ENCODE measurements at regions not wholly inside any gene's neighbourhood (a gene's known extent, or its start where the extent isn't known, plus 50 kb on each side); places are given as distances from the start of the nearest gene placed in this dataset.

DNA sequence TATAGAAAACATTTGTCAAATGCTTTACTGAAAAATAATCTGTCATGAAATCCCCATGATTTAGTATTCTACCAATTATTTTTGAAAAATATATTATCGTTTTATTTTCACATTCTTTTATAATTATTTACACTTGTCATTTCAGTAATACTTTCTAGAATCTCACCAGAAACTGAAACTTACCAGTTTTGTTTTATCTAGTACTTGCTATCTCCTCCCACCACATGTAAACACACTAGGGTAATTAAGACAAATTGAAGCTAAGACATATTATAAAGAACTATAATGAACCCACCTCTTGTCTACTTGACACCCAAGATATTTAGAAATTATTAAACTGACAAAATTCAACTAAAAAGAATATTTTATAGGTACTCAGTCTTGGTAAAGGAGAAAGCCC lies 51.5 kb upstream of the GRM3 start:
- H3K79me2 ChIP-seq (ENCODE audit: control insufficient read depth in 1 of 2, insufficient read depth in 2 of 2, low read length in 2 of 2) = no peaks in the 10 kb centered on the region
- H3K79me1 ChIP-seq (ENCODE audit: low read depth, low read length) = no peaks in the 10 kb centered on the region
- no peak overlapping the region for H3K23ac ChIP-seq (ENCODE audit: insufficient read length)
- no peak overlapping the region for H2BK15ac ChIP-seq (ENCODE audit: low read length)
- H2BK12ac ChIP-seq (ENCODE audit: low read depth, low read length) = no peak overlapping the region
- no peak overlapping the region for H3K9ac ChIP-seq (replicated peaks in 1 of 4; ENCODE audit: extremely low read depth in 1 of 4, low read depth in 3 of 4, low read length in 3 of 4)
- H2BK5ac ChIP-seq (ENCODE audit: low read depth, low read length) = no peak overlapping the region
- no peak overlapping the region for H2BK120ac ChIP-seq (replicated peaks; ENCODE audit: low read depth, low read length)
- H3K4me3 ChIP-seq (ENCODE audit: extremely low read depth in 1 of 4, insufficient read depth in 2 of 4, low read depth in 3 of 4, low read length in 4 of 4) = no peak overlapping the region
- ChIA-PET CTCF (ENCODE audit: partially characterized antibody) (no interaction called here), POLR2A (ENCODE audit: partially characterized antibody) (no interaction called here)
- H4K91ac ChIP-seq (replicated peaks; ENCODE audit: insufficient read length, low read length) = no peak overlapping the region
- H3K56ac ChIP-seq (replicated peaks; ENCODE audit: insufficient read length, low read depth, low read length) = no peak overlapping the region
- H3K4ac ChIP-seq (replicated peaks; ENCODE audit: insufficient read length, low read depth, low read length) = no peak overlapping the region
- FAIRE-seq (no peak), DNase-seq (ENCODE audit: low read depth in 1 of 2, low spot score in 2 of 2) (no peak)
- H3K27me3 ChIP-seq (replicated peaks in 1 of 4; ENCODE audit: control insufficient read depth in 3 of 4, extremely low read depth in 1 of 4, insufficient read depth in 3 of 4, low read length in 3 of 4) = no peaks in the 10 kb centered on the region
- no peaks in the 10 kb centered on the region for H3K9me3 ChIP-seq (ENCODE audit: insufficient read depth in 2 of 2, low read depth in 1 of 2, low read length in 1 of 2)
- H2AK5ac ChIP-seq (ENCODE audit: low read depth, low read length) = no peak overlapping the region
- no peak overlapping the region for H4K5ac ChIP-seq (ENCODE audit: insufficient read length, low read depth, low read length)
- no peak overlapping the region for H3K14ac ChIP-seq (ENCODE audit: insufficient read length)
- H2BK20ac ChIP-seq (ENCODE audit: low read length) = no peak overlapping the region
- 56% methylated on average over 1 of the region's 1 CpG; no CpG with 5 or more reads in 1 of the 2 experiments for WGBS, 2 experiments (ENCODE audit: extremely low coverage in 1 of 2, insufficient coverage in 1 of 2, insufficient read length in 1 of 2, insufficient replicate concordance in 2 of 2, low coverage in 1 of 2, low lambda C conversion rate in 2 of 2, missing lambda C conversion rate in 1 of 2)
- H4K20me1 ChIP-seq (replicated peaks in 1 of 2; ENCODE audit: control insufficient read depth in 1 of 2, insufficient read depth in 2 of 2, low read length in 2 of 2) = no peaks in the 10 kb centered on the region
- no peak overlapping the region for H3K18ac ChIP-seq (ENCODE audit: extremely low read depth, low read length)
- H2AFZ ChIP-seq (ENCODE audit: low read length) = no peak overlapping the region
- H3K23me2 ChIP-seq (ENCODE audit: low read depth, low read length) = no peaks in the 10 kb centered on the region
- no peaks in the 10 kb centered on the region for H3K4me1 ChIP-seq (replicated peaks in 1 of 4; ENCODE audit: control insufficient read depth in 3 of 4, insufficient read depth in 4 of 4, low read length in 3 of 4)
- no peak overlapping the region for H3K4me2 ChIP-seq (ENCODE audit: insufficient read depth in 1 of 2, low read depth in 2 of 2, low read length in 2 of 2)
- no peak overlapping the region for H3K27ac ChIP-seq (ENCODE audit: low read depth, low read length)
- H3K36me3 ChIP-seq (ENCODE audit: control insufficient read depth in 2 of 4, insufficient read depth in 4 of 4, low read length in 3 of 4) = no peaks in the 10 kb centered on the region
- H4K8ac ChIP-seq (ENCODE audit: extremely low read depth, insufficient read depth, low read length) = no peak overlapping the region
- TF ChIP-seq GTF2F1 (IDR thresholded peaks at IDR 0.05; ENCODE audit: borderline replicate concordance, low read depth, low read length) (no peak), KDM5A (IDR thresholded peaks at IDR 0.05; ENCODE audit: low read length) (no peak), BRCA1 (IDR thresholded peaks at IDR 0.05; ENCODE audit: low read depth, low read length) (no peak), BCL11A (IDR thresholded peaks at IDR 0.05; ENCODE audit: low read depth in 2 of 2, low read length in 2 of 2) (no peak), EP300 (IDR thresholded peaks at IDR 0.05; ENCODE audit: borderline replicate concordance in 1 of 2, low read depth in 2 of 2, low read length in 2 of 2) (no peak), RAD21 (IDR thresholded peaks at IDR 0.05 in 1 of 2, conservative IDR thresholded peaks at IDR 0.05 in 1 of 2; ENCODE audit: low read depth in 2 of 2, low read length in 2 of 2) (no peak), RFX5 (IDR thresholded peaks at IDR 0.05; ENCODE audit: borderline replicate concordance, low read depth, low read length) (no peak)
- TF ChIP-seq, protein P1, sequence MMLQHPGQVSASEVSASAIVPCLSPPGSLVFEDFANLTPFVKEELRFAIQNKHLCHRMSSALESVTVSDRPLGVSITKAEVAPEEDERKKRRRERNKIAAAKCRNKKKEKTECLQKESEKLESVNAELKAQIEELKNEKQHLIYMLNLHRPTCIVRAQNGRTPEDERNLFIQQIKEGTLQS (IDR thresholded peaks at IDR 0.05; ENCODE audit: insufficient read depth, low read depth, low read length) = no peak
- TF ChIP-seq, protein P2, sequence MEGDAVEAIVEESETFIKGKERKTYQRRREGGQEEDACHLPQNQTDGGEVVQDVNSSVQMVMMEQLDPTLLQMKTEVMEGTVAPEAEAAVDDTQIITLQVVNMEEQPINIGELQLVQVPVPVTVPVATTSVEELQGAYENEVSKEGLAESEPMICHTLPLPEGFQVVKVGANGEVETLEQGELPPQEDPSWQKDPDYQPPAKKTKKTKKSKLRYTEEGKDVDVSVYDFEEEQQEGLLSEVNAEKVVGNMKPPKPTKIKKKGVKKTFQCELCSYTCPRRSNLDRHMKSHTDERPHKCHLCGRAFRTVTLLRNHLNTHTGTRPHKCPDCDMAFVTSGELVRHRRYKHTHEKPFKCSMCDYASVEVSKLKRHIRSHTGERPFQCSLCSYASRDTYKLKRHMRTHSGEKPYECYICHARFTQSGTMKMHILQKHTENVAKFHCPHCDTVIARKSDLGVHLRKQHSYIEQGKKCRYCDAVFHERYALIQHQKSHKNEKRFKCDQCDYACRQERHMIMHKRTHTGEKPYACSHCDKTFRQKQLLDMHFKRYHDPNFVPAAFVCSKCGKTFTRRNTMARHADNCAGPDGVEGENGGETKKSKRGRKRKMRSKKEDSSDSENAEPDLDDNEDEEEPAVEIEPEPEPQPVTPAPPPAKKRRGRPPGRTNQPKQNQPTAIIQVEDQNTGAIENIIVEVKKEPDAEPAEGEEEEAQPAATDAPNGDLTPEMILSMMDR (IDR thresholded peaks at IDR 0.05; ENCODE audit: control extremely low read depth in 1 of 3, insufficient read depth in 1 of 3, low read depth in 1 of 3, low read length in 3 of 3) = no peak
- TF ChIP-seq, protein P3, sequence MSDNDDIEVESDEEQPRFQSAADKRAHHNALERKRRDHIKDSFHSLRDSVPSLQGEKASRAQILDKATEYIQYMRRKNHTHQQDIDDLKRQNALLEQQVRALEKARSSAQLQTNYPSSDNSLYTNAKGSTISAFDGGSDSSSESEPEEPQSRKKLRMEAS (IDR thresholded peaks at IDR 0.05) = no peak

Data from H1 (cell line).